Epithelial cell of esophagus (primary cell): ENCODE measurements at regions not wholly inside any gene's neighbourhood (a gene's known extent, or its start where the extent isn't known, plus 50 kb on each side); places are given as distances from the start of the nearest gene placed in this dataset.
A peak's percentile ranks its signal among the peaks of the same experiment; 100 is the strongest.

ENCODE experiments used
- DNase-seq: peaks from one replicate; pipeline ENCODE4 v3.0.0; 2010; ENCODE audit warnings: low read depth
- H3K4me3 ChIP-seq: 2 replicates; pipeline ENCODE4 v1.5.1; 2011; ENCODE audit warnings: mild to moderate bottlenecking, low read length, control low read depth
- TF ChIP-seq, protein P1 (sequence below): IDR thresholded peaks from 2 replicates; pipeline ENCODE4 v1.5.1; 2011; ENCODE audit warnings: low read depth, mild to moderate bottlenecking, low read length, control low read depth, inconsistent platforms; ENCODE audit not compliant: insufficient read depth; ENCODE audit errors: missing control alignments

DNA sequence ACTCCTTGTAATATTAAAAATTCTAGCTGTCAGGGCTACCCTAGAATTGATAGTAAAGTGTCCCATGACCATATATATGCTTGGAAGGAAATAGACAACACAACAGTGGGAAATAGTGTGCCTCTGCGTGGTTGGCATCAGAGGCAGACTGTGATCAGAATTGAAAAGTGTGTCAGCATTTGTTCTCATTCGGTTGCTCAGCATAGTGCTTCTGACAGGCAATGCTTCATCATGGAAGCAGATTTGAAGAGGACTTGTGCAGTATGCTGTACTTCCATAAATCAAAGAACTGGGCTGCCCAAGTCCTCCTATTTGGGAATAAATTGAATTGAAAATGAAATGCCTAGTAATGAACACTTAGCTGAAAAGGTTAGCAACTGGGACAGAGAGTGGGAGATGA, 435.7 kb downstream of the DIPK2A start:
- no peak overlapping the region for H3K4me3 ChIP-seq
- TF ChIP-seq, protein P1, sequence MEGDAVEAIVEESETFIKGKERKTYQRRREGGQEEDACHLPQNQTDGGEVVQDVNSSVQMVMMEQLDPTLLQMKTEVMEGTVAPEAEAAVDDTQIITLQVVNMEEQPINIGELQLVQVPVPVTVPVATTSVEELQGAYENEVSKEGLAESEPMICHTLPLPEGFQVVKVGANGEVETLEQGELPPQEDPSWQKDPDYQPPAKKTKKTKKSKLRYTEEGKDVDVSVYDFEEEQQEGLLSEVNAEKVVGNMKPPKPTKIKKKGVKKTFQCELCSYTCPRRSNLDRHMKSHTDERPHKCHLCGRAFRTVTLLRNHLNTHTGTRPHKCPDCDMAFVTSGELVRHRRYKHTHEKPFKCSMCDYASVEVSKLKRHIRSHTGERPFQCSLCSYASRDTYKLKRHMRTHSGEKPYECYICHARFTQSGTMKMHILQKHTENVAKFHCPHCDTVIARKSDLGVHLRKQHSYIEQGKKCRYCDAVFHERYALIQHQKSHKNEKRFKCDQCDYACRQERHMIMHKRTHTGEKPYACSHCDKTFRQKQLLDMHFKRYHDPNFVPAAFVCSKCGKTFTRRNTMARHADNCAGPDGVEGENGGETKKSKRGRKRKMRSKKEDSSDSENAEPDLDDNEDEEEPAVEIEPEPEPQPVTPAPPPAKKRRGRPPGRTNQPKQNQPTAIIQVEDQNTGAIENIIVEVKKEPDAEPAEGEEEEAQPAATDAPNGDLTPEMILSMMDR: no peak
- DNase-seq: no peak

DNA sequence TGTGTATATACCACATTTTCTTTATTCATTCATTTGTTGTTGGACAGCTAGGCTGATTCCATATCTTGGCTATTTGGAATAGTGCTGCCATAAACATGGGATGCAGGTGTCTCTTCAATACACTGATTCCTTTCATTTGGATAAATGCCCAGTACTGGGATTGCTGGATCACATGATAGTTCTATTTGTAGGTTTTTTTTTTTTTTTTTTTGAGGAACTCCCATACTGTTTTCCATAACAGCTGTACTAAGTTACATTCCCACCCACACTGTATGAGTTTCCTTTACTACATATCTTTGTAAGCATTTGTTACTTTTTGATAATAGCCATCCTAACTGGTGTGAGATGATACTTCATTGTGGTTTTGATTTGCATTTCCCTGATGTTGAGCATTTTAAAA, 437.7 kb downstream of the DIPK2A start:
- no peak for DNase-seq
- TF ChIP-seq, protein P1: no peak
- H3K4me3 ChIP-seq: no peak overlapping the region

DNA sequence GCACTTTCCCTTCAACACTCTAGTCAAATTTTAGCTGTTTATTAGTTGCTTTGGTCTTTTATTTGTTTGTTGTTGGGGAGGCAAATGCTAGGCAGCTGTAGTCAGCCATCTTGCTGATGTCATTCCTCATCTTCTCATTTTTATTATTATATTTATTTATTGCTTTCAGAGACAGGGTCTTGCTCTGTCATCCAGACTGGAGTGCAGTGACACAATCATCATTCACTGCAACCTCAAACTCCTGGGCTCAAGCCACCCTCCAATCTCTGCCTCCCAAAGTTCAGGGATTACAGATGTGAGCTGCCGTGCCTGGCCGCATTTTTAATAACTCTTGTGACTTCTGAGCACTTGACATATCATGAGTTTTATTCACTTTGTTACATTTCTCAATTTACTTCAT, 441.4 kb downstream of the DIPK2A start:
- DNase-seq: no peak
- no peak overlapping the region for H3K4me3 ChIP-seq
- TF ChIP-seq, protein P1: no peak

DNA sequence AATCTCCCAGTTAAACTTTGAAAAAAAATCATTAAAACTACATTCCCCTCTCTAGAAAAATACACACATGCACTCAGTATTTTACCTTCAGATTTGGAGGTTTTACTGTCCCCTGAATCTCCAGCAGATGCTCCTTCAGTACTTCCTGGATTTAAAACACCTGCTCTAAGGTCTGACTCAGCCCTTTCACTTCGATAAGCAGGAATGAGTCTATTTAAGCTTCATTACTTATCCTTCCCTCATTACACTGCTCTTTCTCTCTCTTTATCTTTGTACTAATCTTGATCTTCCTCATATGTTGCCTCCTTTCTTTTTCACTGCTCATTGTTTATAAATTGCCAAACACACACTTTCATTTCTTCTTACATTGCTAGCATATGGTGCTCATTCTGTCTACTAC, 443.9 kb downstream of the DIPK2A start:
- TF ChIP-seq, protein P1: no peak
- no peak overlapping the region for H3K4me3 ChIP-seq
- no peak for DNase-seq

DNA sequence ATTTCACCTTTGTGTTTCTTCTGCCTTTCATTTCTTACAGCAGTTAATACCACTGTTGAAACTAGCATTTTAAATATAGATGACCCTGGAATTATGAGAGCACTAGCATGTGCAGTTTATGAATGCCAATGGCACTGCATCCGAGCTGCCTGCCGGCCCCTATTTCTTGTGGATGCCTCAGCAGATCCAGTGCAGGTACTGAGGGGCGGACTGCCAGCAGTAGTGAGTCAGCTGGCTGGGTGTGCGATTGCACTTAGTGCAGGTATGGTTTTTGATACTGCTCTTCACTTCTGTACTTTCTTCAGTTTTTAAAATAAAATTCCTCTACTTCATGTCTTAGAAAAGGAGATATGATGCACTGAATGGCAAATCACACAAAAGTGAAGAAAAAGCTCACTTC, 453.0 kb downstream of the DIPK2A start:
- peak; percentile 31 for DNase-seq
- H3K4me3 ChIP-seq: no peak overlapping the region
- TF ChIP-seq, protein P1: no peak

DNA sequence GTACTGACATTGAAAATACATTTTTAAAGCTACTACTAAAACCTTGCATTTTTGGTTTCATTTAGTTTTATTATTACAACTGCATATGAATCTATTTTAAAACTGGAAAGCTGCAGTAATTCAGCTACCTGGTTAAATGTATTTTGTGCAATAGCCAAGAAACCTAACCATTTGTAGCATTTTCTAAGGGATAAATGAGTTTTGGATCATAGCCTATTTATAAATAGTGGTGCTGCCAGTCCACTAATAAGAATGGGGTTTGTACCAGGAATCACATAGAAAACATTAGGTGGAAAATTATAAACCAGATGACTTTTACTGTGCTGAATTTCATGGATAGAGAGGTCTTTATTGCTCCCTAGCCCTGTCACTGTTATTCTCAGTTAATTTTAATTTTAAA, 454.7 kb downstream of the DIPK2A start:
- TF ChIP-seq, protein P1: no peak
- DNase-seq: no peak
- no peak overlapping the region for H3K4me3 ChIP-seq

DNA sequence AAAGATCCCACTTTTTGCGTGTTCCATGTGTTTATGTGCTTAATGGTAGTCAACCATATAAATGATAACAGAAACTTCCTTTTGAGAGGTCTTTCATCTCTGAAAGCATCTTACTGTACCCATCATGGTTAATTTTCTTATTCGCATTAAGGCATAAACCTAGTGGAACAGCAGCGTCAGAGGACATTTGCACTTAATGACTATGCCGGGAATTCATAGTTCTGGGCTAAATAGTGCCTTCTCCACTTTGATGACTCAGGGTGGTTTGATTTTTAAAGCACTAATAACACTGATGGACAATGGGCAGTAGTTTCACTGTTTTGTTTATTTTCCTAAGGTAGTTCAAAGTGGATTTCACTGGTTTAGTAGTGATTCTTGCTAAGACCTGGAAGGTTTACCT, 455.3 kb downstream of the DIPK2A start:
- TF ChIP-seq, protein P1: no peak
- no peak overlapping the region for H3K4me3 ChIP-seq
- no peak for DNase-seq
